GM12878 (cell line): ENCODE measurements at regions not wholly inside any gene's neighbourhood (a gene's known extent, or its start where the extent isn't known, plus 50 kb on each side); places are given as distances from the start of the nearest gene placed in this dataset.

Experiments
- ATAC-seq: fragments of 200-7000 bp; cut with Tn5 transposase; 3 replicates; pipeline ENCODE4 v1.9.1; 2020; ENCODE audit warnings: mild to moderate bottlenecking, moderate library complexity
- BruUV-seq: library from RNA; stranded (reverse); fragments of 400-500 nt; replicated peaks from 2 replicates; lab custom pipeline; 2021; lab: Mats Ljungman, UMichigan
- CTCF ChIA-PET: fragments of 300-600 bp; sonication (Branson Sonifier 250); formaldehyde crosslinking; extraction: SDS; loops from one replicate; lab custom pipeline; 2021; ENCODE audit warnings: inconsistent platforms; lab: Yijun Ruan, JAX
- POLR2A ChIA-PET: fragments of 350-600 bp; formaldehyde crosslinking; extraction: SDS; loops from one replicate; lab custom pipeline; 2021; ENCODE audit warnings: inconsistent platforms; lab: Charles Lee
- RAD21 ChIA-PET: fragments of 300-600 bp; sonication (Branson Sonifier 250); formaldehyde crosslinking; loops from one replicate; lab custom pipeline; 2023; ENCODE audit warnings: antibody characterized with exemption; ENCODE audit not compliant: unreplicated experiment; lab: Charles Lee
- SMC1A ChIA-PET: fragments of 300-600 bp; sonication (Branson Sonifier 250); formaldehyde crosslinking; loops from one replicate; lab custom pipeline; 2023; ENCODE audit not compliant: unreplicated experiment, uncharacterized antibody; lab: Charles Lee
- DNase-seq: peaks from one replicate; pipeline ENCODE4 v3.0.0-alpha.2; 2011; ENCODE audit warnings: low read depth, low spot score
- FAIRE-seq: peaks from 3 replicates; lab custom pipeline; 2011; peaks lifted over from hg19 to GRCh38; lab: Jason Lieb, UNC
- H2AFZ ChIP-seq: 2 replicates; pipeline ENCODE4 v1.6.0; 2011; ENCODE audit warnings: low read depth, low read length, control low read depth; ENCODE audit not compliant: control insufficient read depth
- H3K27ac ChIP-seq: 2 replicates; pipeline ENCODE4 v1.5.1; 2011; ENCODE audit warnings: control low read depth; ENCODE audit not compliant: control insufficient read depth, insufficient read depth
- H3K27me3 ChIP-seq, 2 experiments: replicated peaks in 1 of 2; 2 replicates each; pipeline versions ENCODE4 v1.6.0 to v1.6.1; 2011; ENCODE audit warnings: low read length in 1 of 2; ENCODE audit not compliant: control insufficient read depth in 2 of 2, insufficient read depth in 2 of 2
- H3K36me3 ChIP-seq, 2 experiments: 2 replicates each; pipeline ENCODE4 v1.5.1; 2011; ENCODE audit warnings: low read length in 1 of 2; ENCODE audit not compliant: control insufficient read depth in 2 of 2, insufficient read depth in 2 of 2
- H3K4me1 ChIP-seq: 2 replicates; pipeline ENCODE4 v1.6.1; 2011; ENCODE audit warnings: mild to moderate bottlenecking, low read length, moderate library complexity, mixed read lengths; ENCODE audit not compliant: control insufficient read depth, insufficient read depth
- H3K4me2 ChIP-seq: 2 replicates; pipeline ENCODE4 v1.6.0; 2011; ENCODE audit warnings: control low read depth; ENCODE audit not compliant: control insufficient read depth, insufficient read depth
- H3K4me3 ChIP-seq: fragments of 200-600 bp; sonication (generic); 2 replicates; pipeline ENCODE4 v1.5.1; 2016
- H3K79me2 ChIP-seq: 2 replicates; pipeline ENCODE4 v1.6.0; 2011; ENCODE audit warnings: low read length; ENCODE audit not compliant: control insufficient read depth, insufficient read depth
- H3K9ac ChIP-seq: 2 replicates; pipeline ENCODE4 v1.8.0; 2011; ENCODE audit warnings: low read length, control low read depth, mixed read lengths; ENCODE audit not compliant: control insufficient read depth, insufficient read depth
- H3K9me3 ChIP-seq: replicated peaks from 3 replicates; pipeline ENCODE4 v1.5.1; 2011; ENCODE audit warnings: mild to moderate bottlenecking, low read length; ENCODE audit not compliant: control insufficient read depth, insufficient read depth
- H4K20me1 ChIP-seq: 2 replicates; pipeline ENCODE4 v1.6.0; 2011; ENCODE audit not compliant: control insufficient read depth, insufficient read depth
- ATF3 ChIP-seq: IDR thresholded peaks from 2 replicates; pipeline ENCODE4 v1.6.1; 2011; ENCODE audit warnings: low read depth, mild to moderate bottlenecking, low read length, moderate library complexity, borderline replicate concordance; ENCODE audit errors: extremely low read depth
- BCL3 ChIP-seq: IDR thresholded peaks from 2 replicates; pipeline ENCODE4 v1.6.1; 2011; ENCODE audit warnings: borderline replicate concordance, low read depth, mild to moderate bottlenecking, moderate library complexity, low read length; ENCODE audit not compliant: insufficient read depth, poor library complexity, severe bottlenecking
- BMI1 ChIP-seq: fragments of 450-650 bp; IDR thresholded peaks from 2 replicates; pipeline ENCODE4 v1.6.1; 2016; ENCODE audit warnings: mild to moderate bottlenecking, moderate library complexity, borderline replicate concordance
- CREB1 ChIP-seq: IDR thresholded peaks from 2 replicates; pipeline ENCODE4 v1.6.1; 2012; ENCODE audit warnings: low read depth, mild to moderate bottlenecking, inconsistent platforms
- ESRRA ChIP-seq: IDR thresholded peaks from 2 replicates; pipeline ENCODE4 v1.6.1; 2012; ENCODE audit warnings: mild to moderate bottlenecking, low read length, improper control_type of control experiment
- FOXK2 ChIP-seq: fragments of 450-650 bp; IDR thresholded peaks from 2 replicates; pipeline ENCODE4 v1.6.1; 2017; ENCODE audit warnings: mild to moderate bottlenecking, moderate library complexity
- GATAD2B ChIP-seq: fragments of 450-650 bp; conservative IDR thresholded peaks from 2 replicates; pipeline ENCODE4 v1.6.1; 2017; ENCODE audit warnings: low read depth, mild to moderate bottlenecking, moderate library complexity
- HSF1 ChIP-seq: fragments of 150-350 bp; IDR thresholded peaks from 2 replicates; pipeline ENCODE4 v1.6.1; 2014; ENCODE audit warnings: mild to moderate bottlenecking, low read depth, low read length
- IKZF1 ChIP-seq: fragments of 450-650 bp; conservative IDR thresholded peaks from 2 replicates; pipeline ENCODE4 v1.6.1; 2017; ENCODE audit warnings: antibody characterized with exemption, mild to moderate bottlenecking
- NFYA ChIP-seq: IDR thresholded peaks from 2 replicates; pipeline ENCODE4 v1.6.1; 2011; ENCODE audit warnings: low read depth, mild to moderate bottlenecking, low read length, improper control_type of control experiment, borderline replicate concordance
- NKRF ChIP-seq: fragments of 450-650 bp; conservative IDR thresholded peaks from 2 replicates; pipeline ENCODE4 v1.6.1; 2017; ENCODE audit warnings: mild to moderate bottlenecking, moderate library complexity
- POLR2A ChIP-seq: IDR thresholded peaks from 2 replicates; pipeline ENCODE4 v1.6.1; 2011; ENCODE audit warnings: low read depth, mild to moderate bottlenecking, low read length
- RB1 ChIP-seq: fragments of 450-650 bp; formaldehyde crosslinking; IDR thresholded peaks from 2 replicates; pipeline ENCODE4 v1.6.1; 2017; ENCODE audit warnings: mild to moderate bottlenecking, borderline replicate concordance
- SIN3A ChIP-seq: IDR thresholded peaks from 2 replicates; pipeline ENCODE4 v1.6.1; 2012; ENCODE audit warnings: low read depth, low read length, improper control_type of control experiment
- SREBF2 ChIP-seq: IDR thresholded peaks from 2 replicates; pipeline ENCODE4 v1.6.1; 2012; ENCODE audit warnings: mild to moderate bottlenecking, low read length
- ZBTB11 ChIP-seq: fragments of 450-650 bp; formaldehyde crosslinking; IDR thresholded peaks from 2 replicates; pipeline ENCODE4 v1.5.0; 2022; ENCODE audit warnings: mild to moderate bottlenecking, missing genetic modification characterization
- WGBS: methylation state at CpG from one replicate; pipeline ENCODE4 v1.1.6; 2016; ENCODE audit warnings: low lambda C conversion rate; ENCODE audit not compliant: insufficient replicate concordance, insufficient coverage; ENCODE audit errors: missing lambda C conversion rate; 5-methylcytosine and 5-hydroxymethylcytosine counted together
- in situ Hi-C: fragments of 300-500 bp; cut with MboI; formaldehyde crosslinking; loops from 9 replicates; pipeline ENCODE4 v1.14.3; 2018; ENCODE audit warnings: mixed read lengths
- intact Hi-C: fragments of 100-400 bp; cut with micrococcal nuclease; formaldehyde crosslinking; loops from one replicate; pipeline ENCODE4 v1.14.2; 2022; ENCODE audit not compliant: unreplicated experiment

- POLR2A ChIA-PET: no interaction called here
- DNase-seq: no peak
- 35% methylated on average over 10 of the region's 10 CpGs for WGBS
- no peaks in the 10 kb centered on the region for H3K9me3 ChIP-seq
- in situ Hi-C loops: loop anchor here (10.0 kb wide), 1 partner anchor 250 kb away; no protein-coding TSS in a partner anchor
- H3K4me3 ChIP-seq: no peak overlapping the region
- intact Hi-C loops: no loop called here
- H3K9ac ChIP-seq: no peak overlapping the region
- H2AFZ ChIP-seq: no peak overlapping the region
- peaks cover 0 to 4% of the 10 kb centered on the region in 2 experiments; a peak in 2 of 4 replicates for H3K27me3 ChIP-seq
- RAD21 ChIA-PET: no interaction called here
- no peaks in the 10 kb centered on the region for H3K79me2 ChIP-seq
- FAIRE-seq: no peak
- H3K4me1 ChIP-seq: no peaks in the 10 kb centered on the region
- no peaks in the 10 kb centered on the region for H4K20me1 ChIP-seq
- SMC1A ChIA-PET: interaction anchor here (1.2 kb wide), 1 partner anchor 250 kb away, joined by 3 read pairs; no protein-coding TSS in a partner anchor
- H3K4me2 ChIP-seq: no peak overlapping the region
- BruUV-seq: no TSS peak
- H3K27ac ChIP-seq: no peak overlapping the region
- CTCF ChIA-PET: interaction anchor here (0.7 kb wide), 1 partner anchor 99 kb away, joined by 3 read pairs; no protein-coding TSS in a partner anchor
- no peaks in the 10 kb centered on the region for H3K36me3 ChIP-seq
- no peak for ATAC-seq
- no peak for TF ChIP-seq BMI1
- no peak for TF ChIP-seq NFYA
- TF ChIP-seq RB1: no peak
- TF ChIP-seq ATF3: no peak
- TF ChIP-seq NKRF: no peak
- no peak for TF ChIP-seq BCL3
- no peak for TF ChIP-seq ZBTB11 (CRISPR knock-in tag)
- TF ChIP-seq SREBF2: no peak
- no peak for TF ChIP-seq GATAD2B
- TF ChIP-seq SIN3A: no peak
- no peak for TF ChIP-seq ESRRA
- no peak for TF ChIP-seq HSF1
- no peak for TF ChIP-seq FOXK2
- TF ChIP-seq CREB1: no peak
- TF ChIP-seq POLR2A: no peak
- TF ChIP-seq IKZF1: no peak
Measured at GRCh38 chr15:62844564-62845240, 197.8 kb upstream of the TPM1 start.
